T-helper 2 cell (primary cell): ENCODE measurements at regions not wholly inside any gene's neighbourhood (a gene's known extent, or its start where the extent isn't known, plus 50 kb on each side); places are given as distances from the start of the nearest gene placed in this dataset.

ENCODE experiments used
- DNase-seq, 5 experiments: peaks; one replicate each; pipeline versions ENCODE4 v3.0.0 to v3.0.0-alpha.2; 2012 to 2022

DNA sequence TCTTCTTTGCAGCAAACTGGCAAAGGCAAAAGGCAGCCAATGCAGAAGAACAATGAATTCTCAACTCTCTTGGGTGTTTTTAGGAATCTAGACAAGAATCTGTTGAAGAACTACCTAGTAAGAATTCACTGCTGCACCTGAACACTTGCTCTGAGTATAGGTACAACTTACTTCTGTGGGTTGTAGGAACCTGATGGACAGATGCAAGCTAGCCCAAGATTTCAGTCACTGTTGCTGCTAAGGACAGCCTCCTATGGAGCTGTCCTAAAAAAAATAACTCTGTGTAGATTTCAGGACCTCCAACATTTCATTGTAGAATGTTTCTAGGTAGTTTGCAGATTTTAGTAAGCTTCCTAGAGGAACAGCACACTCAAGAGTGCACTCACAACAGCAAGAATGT is 363.5 kb downstream of the CBLN2 start:
- no peak for DNase-seq

DNA sequence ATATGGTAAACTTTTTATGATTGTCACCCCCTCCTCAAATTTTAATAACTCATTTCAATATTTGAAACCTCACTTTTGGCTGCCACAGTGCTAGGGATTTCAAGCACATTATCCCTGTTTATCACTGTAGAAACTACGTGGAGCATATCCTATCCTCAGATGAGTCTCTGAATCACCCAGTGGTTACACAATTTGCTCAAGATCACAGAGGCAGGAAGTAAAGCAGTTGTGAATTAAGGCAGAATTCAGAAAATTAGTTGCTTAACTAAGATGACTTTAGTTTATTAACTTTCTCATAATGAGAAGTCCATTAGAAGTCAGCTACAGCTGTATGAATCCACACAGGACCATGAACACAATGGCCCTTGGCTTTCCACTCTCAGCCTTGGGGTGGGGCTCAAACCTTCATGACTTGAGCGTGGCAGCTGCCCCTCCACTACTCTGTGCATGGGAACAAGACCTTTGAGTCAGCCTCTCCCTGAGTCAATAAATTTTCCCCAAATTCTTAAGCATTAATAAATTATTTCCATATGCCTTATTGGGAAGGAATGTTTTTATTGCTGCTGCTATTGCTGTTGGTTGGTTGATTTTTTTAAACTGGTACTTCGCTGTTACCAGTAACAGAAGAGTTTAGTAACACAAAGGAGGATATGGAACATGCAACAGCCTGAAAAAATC is 369.0 kb downstream of the CBLN2 start:
- DNase-seq, result no peak

DNA sequence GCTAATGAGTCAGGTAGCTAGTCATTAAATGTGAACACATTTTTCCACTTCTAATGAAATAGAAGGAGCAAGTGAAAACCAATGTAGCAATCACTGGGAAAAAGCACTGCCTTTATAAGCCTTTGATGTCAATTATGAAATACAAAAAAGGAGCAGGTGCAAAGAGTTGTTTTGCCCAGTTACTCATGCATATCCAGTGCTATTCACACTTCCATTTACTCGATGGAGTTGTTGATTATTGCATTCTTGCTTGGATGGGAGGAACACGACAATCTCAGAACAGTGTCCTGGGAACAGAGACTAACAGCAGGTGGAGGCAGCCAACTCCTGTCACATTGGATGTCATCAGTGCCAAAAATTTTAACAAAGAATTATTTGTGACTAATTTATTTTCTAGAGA is 372.5 kb downstream of the CBLN2 start:
- DNase-seq, result no peak

DNA sequence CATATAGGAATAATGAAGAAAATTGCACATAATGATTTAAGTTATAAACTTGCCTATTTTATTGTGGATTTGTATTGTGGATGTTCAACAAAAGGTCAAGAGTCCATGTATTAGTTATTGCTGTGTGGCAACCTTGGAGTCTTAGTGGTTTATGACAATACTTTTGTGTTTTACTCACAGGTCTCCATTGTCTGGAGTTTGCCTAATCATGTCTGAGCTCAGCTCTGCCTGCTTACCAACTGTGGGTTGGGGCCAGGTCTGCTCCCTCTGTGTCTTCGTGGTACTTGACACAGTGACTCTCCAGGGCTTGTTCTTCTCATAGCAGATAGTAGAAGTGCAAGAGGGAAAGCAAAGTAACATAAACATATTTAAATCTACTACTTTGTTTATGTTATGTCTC is 382.5 kb downstream of the CBLN2 start:
- no peak for DNase-seq

DNA sequence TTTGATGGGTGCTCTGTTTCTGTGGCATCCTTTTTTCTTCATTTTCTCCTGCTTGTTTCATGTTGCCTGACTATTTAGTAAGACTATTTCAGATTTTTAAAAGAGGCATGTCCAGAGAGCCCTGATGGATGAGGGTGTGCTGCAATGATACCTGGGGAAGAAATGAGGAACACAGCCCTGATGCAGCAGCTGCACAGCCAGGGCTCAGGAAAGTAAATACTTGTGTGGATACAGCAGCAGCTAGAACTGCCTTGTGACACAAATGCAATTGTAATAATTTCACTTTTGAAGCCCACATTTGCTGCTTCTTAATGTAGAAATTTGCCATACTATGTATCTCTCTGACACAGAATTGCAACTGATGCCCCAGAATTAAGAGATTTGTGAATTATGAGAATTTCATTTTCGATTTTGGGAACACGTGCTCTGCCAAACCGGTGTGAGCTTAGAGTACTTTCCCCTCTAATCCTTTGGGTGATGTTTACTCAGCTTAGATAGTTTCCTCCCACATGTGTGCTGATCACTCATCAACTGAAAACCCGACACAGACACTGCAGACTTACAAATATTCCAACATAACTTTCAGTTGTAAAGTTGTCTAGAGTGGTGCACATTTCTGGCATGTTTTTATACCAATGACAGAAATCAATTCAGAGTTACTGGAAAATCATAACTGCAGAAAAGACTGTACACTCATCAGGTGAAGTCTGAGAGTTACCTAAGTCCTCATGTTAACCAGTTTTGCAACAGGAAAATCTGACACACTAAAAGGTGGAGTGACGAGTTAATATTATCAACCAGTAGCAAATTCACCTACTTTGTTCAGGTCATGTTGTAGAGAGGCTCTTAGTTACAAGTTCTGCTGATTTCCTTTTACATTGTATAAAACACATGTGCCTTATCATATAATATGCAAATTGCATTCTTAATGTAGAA is 383.4 kb downstream of the CBLN2 start:
- no peak for DNase-seq

DNA sequence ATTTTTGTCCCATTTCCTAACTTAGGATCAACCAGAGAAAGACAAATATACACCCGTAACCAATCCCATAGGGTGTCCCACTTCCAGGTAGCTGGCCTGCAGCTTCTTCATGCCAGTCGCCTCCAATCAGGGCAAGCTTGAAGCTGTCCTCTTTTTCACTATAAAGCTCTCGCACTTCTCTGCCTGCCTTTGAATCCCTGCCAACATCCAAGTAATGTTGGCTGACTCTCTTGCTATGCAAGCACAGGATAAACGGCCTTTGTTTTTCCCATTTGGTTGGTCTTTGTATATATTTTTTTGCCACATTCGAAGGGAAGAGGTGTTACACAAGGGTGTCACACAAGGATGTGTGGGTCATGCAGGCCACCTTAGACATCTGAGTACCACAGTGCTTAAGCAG is 388.8 kb downstream of the CBLN2 start:
- no peak for DNase-seq

DNA sequence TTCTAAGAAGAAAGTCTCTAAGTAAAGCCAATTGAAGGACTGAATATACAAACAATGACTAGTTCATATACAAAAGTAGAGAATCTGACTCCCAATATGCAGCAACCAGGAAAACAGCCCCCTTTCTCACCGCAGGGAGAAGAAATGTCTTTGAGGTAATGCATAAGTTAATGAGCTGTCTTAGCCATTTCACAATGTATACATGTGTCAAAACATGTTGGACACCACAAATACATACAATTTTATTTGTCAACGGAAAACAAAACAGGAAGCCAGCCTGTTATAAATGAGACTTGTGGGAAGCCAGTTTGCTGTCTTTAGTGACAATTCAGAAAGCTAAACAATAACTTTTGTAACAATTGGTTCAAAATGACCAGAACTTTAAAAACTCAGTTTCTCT is 389.2 kb downstream of the CBLN2 start:
- DNase-seq, result no peak

DNA sequence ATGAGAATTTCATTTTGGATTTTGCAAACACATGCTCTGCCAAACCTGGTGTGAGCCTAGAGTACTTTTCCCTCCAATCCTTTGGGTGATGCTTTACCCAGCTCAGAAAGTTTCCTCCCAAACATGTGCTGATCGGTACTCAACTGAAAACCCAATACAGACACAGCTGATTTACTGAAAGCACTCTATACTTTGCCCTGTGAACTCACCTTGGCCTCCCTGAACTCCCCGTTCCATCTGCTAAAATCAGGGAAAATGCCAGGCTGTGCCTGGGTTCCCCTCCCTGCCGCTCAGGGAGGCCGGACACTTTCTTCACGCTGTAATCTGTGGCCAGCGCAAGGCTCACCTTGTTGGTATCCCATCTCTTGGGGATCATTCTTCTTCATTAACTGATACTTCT is 391.2 kb downstream of the CBLN2 start:
- DNase-seq, result no peak

DNA sequence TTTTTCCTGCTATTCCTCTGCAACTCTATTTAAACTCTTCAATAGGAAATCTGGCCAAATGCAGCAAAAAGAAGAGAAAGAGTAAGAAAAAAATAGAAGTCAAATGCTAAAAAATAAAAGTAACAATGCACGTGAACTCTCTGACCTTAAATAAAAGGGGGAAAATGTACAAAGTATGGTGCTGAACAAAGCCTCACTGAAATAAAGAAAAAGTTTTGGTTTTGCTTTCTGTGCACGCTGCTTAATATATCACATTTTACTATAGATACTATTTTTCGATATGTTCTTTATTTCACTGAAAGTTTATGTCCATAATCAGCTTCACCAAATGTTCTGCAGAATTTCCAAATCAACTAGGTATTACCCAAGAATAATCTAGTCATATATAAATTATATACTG is 396.3 kb downstream of the CBLN2 start:
- DNase-seq, result no peak

DNA sequence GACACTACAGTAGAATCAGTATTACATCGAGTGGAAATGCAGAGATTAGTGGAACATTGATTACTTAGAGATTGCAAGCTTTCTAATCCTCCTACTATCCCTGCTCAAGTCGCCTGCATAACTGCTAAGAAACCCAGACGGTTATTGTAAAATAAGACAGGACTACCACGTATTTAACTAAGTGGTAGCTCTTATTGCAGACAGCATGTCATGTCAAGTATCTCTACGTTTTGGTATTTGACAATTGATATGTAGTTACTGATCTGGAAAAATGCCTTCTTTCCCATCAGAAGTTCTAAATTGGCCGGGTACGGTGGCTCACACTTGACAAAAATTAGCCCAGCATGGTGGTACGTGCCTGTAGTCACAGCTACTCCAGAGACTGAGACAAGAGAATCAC is 404.1 kb downstream of the CBLN2 start:
- no peak for DNase-seq

DNA sequence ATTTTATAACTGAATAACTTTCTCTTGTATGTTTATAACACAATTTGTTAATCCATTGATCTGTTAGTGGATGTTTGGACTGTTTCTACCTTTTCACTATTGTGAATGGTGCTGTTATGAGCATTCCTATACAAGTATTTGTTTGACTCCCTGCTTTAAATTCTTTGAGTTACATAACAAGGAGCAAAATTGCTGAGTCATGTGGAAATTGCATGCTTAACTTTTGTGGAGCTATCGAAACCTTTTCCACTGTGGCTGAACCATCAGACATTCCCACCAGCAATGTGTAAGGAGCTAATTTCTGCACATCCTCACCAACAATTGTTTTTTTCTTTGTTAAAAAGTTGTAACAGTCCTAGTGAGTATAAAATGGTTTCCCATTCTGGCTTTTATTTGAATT is 415.5 kb downstream of the CBLN2 start:
- no peak for DNase-seq

DNA sequence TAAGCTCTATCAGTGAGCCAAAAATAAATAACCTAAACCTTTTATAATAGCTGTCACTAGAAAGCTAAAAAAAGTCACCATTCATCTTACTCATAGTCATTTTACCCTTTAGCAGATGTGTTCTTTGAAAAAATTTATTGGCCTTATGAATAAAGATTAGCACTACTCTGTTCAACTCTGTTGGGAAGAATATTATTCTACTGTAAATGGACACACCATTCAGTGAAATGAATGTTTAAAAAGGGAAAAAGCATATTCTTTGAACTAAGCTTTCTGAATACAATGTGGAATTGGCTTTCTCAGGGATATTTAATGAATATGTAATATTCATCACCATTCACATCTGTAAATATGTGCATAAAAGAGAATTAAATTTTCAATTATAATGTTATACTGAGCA is 422.0 kb downstream of the CBLN2 start:
- no peak for DNase-seq

DNA sequence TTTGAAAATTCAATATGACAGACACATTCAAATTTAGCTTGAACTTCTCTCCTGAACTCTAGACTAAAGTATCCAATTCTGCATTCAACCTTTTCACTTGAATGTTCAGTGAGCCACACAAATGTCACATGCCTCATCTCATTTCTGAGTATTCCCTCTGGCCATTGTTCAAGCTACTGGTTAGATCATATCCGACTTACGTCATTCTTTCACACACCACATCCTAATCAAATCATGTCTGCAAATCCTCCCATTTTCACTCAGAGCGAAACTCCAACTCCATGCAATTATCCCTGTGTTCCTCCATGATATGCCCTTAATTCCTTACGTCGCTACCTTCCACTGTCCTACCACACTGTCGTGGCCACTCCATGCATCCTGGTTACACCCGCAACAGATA is 425.1 kb downstream of the CBLN2 start:
- no peak for DNase-seq

DNA sequence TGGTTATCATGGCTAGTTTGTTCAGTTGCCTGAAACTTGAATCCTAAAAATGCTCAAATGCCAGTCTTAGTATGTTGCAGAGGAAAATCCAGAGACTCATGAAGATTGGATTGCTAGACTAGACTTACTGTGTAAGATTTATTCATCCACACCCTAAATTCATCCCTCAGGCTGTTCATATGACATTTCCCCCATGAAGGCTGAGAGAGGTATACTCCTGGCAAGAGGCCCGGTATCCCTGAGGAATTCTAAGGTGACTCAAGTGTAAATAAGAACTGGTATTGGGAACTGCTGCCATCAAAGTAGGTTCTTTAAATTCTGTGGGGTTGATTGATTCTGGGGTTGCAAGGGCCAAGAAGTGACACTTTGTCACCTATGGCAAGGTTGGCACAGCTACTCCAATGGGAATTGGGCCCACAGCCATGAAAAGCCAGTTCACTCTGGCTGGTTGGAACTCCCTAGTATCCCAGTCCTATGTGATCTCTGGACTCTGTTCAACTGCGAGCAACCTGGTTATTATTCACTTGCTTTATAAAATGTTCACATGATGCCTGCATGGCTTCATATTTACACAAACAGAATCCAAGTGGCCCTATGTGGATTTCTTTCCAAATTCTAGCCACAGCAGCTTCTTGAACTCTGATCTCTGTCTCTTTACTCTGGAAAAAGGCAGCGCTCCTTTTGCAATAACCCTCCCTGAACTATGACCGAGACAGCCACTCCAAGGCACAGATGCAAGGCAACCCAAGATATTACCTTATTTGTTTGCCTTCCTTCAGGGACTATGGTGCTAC is 429.1 kb downstream of the CBLN2 start:
- DNase-seq, result no peak

DNA sequence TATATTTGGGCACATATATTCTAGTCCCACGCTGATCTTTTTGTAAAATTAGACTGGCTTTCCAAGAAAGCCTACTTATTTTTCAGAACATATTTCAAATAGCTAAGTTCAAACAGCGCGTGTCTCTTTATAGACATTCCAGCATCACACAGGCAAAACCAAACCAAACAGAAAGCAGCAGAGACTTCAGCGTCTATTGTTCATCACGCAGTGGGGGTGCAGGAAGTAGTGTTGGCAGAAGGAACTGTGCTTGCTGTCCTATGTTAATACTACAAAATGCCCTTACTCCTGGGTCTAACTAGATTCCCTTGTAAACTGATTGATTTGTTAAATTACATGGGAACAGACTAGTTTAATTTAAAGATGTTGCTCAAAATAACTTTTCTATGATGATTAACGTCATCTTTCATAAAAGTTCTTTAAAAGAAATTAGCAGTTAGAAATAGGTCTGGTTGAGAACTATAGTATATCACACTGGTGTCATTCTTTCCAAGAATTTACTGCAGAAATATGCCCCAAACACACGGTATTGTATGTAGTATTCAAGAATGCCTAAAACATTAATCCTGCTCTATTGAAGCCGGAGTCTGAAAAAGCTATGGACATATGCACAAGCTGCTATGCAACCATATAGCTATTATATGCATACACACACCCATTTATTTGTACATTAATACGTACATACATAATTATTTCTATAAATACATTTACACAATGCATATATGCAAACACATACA is 436.3 kb downstream of the CBLN2 start:
- DNase-seq, result no peak

DNA sequence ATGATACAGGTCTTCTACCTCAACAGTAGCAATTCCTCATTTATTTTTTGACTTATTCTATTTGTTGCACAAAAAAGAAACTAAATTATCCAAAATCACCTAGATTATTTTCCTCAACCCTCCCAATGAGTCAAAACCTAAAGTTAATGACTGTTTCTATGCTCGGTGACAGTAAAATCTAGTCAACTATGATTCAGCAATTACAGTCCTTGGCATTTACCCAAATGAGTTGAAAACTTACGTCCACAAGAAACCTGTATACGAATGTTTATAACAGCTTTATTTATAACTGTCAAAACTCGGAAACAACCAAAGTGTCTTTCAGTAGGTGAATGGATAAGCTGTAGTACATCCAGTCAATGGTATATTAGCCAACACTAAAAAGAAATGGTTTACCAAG is 439.3 kb downstream of the CBLN2 start:
- no peak for DNase-seq

DNA sequence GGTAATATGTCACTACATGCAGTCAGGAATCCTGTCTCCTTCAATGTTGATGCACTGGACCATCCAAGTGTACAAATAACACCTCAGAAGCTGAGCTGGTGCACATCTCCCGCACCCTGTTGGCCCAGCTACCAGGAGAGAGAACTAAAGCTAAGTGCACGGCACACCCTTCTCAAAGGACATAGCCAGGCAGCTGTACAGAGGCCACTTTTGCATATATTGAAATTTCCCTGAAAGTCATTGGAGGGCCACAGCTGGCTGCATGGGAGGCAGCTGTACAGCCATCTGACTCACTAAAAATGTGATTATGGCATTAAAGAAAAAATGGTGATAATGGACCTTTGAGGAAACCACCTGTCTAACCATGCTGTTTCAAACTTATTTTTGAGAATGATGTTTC is 441.7 kb downstream of the CBLN2 start:
- DNase-seq, result no peak

DNA sequence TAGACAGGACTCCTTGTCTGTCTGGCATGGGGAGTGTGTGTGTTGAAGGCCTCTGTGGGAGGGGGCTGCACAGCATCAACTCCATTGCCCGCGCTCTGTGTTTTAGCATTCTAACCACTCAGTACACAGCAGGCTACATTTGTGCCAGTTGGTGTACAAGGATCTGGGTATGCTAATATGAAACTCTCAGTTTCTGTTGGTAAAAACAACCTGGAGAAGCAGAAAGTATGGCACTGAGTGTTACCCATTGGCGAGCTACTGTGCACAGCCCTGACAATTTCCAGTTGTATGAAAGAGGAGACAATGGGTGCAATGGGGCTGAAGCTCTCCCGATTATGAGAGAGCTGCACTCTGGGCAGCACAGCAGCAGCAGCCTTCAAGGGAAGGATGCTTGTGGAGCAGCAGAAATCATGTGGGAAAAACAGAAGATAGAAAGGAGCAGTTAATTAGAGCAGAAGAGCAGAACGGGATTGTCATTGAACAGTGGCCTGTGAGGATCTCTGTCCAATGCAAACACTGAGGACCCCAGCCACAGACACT is 443.6 kb downstream of the CBLN2 start:
- no peak for DNase-seq

DNA sequence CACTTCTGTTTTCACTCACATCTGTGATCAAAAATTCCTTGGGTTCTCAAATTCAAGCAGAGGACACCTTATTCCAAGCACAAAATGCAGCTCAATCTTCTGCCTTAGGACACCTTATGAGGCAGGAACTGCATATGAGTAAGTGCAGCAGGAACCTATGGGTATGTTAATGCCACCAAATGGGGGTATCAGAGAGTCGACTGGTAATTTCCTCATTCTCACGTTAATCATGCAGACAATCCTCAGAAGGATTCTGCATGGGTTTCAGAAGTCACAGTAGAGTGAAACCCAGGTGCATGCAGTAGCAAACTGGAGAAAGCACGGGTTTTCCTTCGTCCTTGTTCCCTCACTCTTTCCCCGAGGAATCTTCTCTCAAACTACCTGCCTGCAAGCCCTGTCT is 452.8 kb downstream of the CBLN2 start:
- DNase-seq, result no peak

DNA sequence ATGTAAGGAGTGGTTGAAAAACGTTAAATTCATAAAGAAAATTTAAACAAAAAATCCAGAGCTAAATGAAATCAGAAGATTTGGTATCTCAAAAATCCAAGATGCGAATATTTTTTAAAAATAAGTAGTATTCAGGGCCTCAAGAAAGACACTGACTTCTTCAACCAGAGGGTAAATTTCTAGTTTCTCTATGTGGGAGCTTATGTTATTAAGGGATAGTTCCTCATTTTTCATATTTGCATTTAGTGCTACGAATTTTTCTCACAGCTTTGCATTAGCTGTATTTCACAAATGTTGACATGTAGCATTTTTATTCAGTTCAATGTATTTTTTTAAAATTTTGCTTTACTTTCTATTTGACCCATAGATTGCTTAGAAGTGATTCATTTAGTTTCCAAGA is 454.7 kb downstream of the CBLN2 start:
- DNase-seq, result no peak

DNA sequence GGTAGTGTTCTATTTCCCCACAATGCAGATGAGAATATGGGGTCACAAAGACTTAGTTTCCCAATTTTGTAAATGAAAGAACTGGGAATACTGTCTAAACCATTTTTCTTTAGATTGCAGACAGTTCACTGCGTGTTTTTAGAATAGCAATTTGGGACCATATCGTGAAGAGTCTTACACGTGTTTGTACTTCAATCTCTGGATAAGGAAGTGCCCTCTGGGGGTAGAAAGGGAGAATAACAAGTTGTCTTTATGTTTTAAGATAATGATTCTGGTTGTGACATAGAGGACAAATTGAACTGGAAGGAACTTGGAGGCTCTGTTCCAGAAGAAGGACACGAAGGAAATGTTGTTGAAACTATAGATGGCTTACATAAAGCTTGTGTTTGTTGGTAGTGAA is 457.7 kb downstream of the CBLN2 start:
- peak in 1 of 5 experiments; percentile 8 for DNase-seq

DNA sequence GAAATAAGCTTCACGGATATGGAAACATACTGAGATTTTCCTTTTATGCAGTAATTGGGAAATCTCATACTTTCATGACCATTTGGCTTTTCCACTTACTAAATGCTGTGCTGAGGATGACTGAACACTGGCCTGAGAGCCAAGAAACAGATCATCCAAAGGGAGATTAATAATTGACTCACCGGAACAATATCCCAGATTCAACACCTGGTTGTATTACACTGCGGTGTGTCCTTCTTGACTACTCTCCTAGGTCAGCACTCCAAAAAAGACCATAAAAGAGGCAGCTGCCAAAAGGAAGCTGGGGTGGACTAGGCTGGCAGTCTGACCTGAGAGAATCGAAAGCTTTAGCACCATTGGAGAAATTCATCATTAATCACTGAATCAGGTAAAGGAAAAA is 469.1 kb downstream of the CBLN2 start:
- no peak for DNase-seq

DNA sequence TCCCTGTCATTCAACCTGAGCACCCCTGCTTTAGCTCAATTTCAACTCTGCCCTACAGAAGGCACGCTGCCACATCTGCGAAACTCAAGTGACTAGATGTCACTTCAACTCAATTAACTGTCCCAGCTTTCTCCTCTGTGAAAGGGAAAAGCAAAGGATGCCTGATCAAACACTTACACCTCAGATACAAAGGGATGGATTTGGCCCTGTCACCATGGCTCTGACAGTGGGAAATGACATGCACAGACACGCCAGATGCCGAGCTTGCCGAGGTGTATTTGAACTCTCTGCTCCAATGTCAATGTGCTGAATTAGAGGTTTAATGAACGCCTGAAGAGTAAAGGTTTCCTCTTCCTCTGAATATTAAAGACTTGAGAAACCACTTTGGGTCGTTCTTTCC is 481.1 kb downstream of the CBLN2 start:
- no peak for DNase-seq
